SK-N-SH treated with all-trans-retinoic acid at 6 μM for 48 hours (cell line): ENCODE measurements at regions not wholly inside any gene's neighbourhood (a gene's known extent, or its start where the extent isn't known, plus 50 kb on each side); places are given as distances from the start of the nearest gene placed in this dataset.

Experiments used
- GLIS3 ChIP-seq: fragments of 250-450 bp; sonication (Bioruptor Pico); IDR thresholded peaks from 2 replicates; pipeline ENCODE4 v1.5.0; 2020; ENCODE audit warnings: mild to moderate bottlenecking, moderate library complexity
- ZFP30 ChIP-seq: fragments of 450-650 bp; formaldehyde crosslinking; IDR thresholded peaks from 2 replicates; pipeline ENCODE4 v1.5.0; 2022; ENCODE audit warnings: mild to moderate bottlenecking, moderate library complexity
- TF ChIP-seq, protein P1 (sequence below): fragments of 250-450 bp; sonication (Bioruptor Pico); IDR thresholded peaks from 2 replicates; pipeline ENCODE4 v1.5.0; 2020; ENCODE audit warnings: mild to moderate bottlenecking, moderate library complexity
- TF ChIP-seq, protein P2 (sequence below): fragments of 250-450 bp; sonication (Bioruptor Pico); IDR thresholded peaks from 2 replicates; pipeline ENCODE4 v1.8.0; 2020; ENCODE audit warnings: mild to moderate bottlenecking, moderate library complexity, borderline replicate concordance

DNA sequence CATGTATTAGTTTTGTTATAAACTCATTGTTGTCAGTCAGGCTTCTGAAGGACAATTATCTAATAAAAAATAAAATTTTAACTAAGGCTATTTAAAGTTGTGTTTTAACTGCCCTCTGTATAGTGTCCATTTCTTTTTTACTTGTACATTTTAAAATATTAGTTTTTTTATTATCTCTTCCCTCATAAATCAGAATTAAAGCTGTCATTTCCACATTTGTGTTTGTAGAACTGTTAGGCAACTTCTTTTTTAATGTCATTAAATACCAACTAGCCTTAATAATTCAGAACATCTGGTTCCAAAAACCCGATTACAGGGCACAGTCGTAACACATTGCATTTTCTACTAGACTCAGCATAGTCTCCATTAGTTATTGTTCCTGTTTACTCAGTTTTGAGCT, 1749.0 kb upstream of the CELF4 start:
- TF ChIP-seq, protein P1, sequence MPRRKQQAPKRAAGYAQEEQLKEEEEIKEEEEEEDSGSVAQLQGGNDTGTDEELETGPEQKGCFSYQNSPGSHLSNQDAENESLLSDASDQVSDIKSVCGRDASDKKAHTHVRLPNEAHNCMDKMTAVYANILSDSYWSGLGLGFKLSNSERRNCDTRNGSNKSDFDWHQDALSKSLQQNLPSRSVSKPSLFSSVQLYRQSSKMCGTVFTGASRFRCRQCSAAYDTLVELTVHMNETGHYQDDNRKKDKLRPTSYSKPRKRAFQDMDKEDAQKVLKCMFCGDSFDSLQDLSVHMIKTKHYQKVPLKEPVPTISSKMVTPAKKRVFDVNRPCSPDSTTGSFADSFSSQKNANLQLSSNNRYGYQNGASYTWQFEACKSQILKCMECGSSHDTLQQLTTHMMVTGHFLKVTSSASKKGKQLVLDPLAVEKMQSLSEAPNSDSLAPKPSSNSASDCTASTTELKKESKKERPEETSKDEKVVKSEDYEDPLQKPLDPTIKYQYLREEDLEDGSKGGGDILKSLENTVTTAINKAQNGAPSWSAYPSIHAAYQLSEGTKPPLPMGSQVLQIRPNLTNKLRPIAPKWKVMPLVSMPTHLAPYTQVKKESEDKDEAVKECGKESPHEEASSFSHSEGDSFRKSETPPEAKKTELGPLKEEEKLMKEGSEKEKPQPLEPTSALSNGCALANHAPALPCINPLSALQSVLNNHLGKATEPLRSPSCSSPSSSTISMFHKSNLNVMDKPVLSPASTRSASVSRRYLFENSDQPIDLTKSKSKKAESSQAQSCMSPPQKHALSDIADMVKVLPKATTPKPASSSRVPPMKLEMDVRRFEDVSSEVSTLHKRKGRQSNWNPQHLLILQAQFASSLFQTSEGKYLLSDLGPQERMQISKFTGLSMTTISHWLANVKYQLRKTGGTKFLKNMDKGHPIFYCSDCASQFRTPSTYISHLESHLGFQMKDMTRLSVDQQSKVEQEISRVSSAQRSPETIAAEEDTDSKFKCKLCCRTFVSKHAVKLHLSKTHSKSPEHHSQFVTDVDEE (CRISPR knock-in tag) = no peak
- TF ChIP-seq ZFP30 (CRISPR knock-in tag) (no peak), GLIS3 (CRISPR knock-in tag) (no peak)
- TF ChIP-seq, protein P2, sequence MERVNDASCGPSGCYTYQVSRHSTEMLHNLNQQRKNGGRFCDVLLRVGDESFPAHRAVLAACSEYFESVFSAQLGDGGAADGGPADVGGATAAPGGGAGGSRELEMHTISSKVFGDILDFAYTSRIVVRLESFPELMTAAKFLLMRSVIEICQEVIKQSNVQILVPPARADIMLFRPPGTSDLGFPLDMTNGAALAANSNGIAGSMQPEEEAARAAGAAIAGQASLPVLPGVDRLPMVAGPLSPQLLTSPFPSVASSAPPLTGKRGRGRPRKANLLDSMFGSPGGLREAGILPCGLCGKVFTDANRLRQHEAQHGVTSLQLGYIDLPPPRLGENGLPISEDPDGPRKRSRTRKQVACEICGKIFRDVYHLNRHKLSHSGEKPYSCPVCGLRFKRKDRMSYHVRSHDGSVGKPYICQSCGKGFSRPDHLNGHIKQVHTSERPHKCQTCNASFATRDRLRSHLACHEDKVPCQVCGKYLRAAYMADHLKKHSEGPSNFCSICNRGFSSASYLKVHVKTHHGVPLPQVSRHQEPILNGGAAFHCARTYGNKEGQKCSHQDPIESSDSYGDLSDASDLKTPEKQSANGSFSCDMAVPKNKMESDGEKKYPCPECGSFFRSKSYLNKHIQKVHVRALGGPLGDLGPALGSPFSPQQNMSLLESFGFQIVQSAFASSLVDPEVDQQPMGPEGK (CRISPR knock-in tag) = no peak
